ENCODE measurements at regions not wholly inside any gene's neighbourhood (a gene's known extent, or its start where the extent isn't known, plus 50 kb on each side); places are given as distances from the start of the nearest gene placed in this dataset.

DNA sequence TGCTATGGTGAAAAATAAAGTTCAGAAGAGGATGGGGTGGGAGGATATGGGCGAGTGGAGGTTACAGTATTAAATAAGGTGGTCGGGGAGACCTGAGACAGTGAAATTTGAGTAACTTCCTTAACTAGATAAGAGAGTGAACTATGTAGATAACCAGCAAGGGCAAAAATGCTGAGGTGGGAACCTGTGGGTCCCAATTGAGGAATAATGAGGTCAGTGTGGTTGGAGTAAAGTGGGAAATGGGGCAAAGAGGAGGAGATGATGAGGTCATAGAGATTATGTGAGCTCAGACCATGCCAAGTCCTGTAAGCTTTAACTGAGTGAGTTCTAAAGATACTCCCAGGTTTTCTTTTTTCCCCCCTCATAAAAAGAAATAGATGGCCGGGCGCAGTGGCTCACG is 614.6 kb upstream of the PLXNA2 start:
- TF ChIP-seq, protein P1, sequence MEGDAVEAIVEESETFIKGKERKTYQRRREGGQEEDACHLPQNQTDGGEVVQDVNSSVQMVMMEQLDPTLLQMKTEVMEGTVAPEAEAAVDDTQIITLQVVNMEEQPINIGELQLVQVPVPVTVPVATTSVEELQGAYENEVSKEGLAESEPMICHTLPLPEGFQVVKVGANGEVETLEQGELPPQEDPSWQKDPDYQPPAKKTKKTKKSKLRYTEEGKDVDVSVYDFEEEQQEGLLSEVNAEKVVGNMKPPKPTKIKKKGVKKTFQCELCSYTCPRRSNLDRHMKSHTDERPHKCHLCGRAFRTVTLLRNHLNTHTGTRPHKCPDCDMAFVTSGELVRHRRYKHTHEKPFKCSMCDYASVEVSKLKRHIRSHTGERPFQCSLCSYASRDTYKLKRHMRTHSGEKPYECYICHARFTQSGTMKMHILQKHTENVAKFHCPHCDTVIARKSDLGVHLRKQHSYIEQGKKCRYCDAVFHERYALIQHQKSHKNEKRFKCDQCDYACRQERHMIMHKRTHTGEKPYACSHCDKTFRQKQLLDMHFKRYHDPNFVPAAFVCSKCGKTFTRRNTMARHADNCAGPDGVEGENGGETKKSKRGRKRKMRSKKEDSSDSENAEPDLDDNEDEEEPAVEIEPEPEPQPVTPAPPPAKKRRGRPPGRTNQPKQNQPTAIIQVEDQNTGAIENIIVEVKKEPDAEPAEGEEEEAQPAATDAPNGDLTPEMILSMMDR (conservative IDR thresholded peaks at IDR 0.05 in 1 of 2, IDR thresholded peaks at IDR 0.05 in 1 of 2; ENCODE audit: extremely low read depth in 1 of 2, insufficient read depth in 1 of 2, low read depth in 1 of 2, low read length in 2 of 2): no peak
- TF ChIP-seq EZH2 (IDR thresholded peaks at IDR 0.05; ENCODE audit: borderline replicate concordance, low read length): no peak
